Left lung (tissue), 4 donors: ENCODE measurements at regions not wholly inside any gene's neighbourhood (a gene's known extent, or its start where the extent isn't known, plus 50 kb on each side); places are given as distances from the start of the nearest gene placed in this dataset.

Experiments used
- ATAC-seq: fragments of 200-7000 bp; cut with Tn5 transposase; one replicate; pipeline ENCODE4 v1.9.1; 2020; ENCODE audit warnings: moderate library complexity
- DNase-seq, 4 donors: peaks; one replicate each; pipeline ENCODE4 v3.0.0-alpha.2; 2013 to 2020
- H3K27ac ChIP-seq, 2 donors: fragments of 200-600 bp; sonication (generic) in 1 of 2; one replicate each; pipeline versions ENCODE4 v1.5.0 to v1.8.0; 2020 to 2021
- H3K27me3 ChIP-seq, 2 donors: fragments of 200-600 bp; sonication (generic) in 1 of 2; one replicate each; pipeline versions ENCODE4 v1.5.0 to v1.8.0; 2020 to 2021
- H3K36me3 ChIP-seq, 2 donors: fragments of 200-600 bp; sonication (generic) in 1 of 2; one replicate each; pipeline versions ENCODE4 v1.5.0 to v1.8.0; 2020 to 2021
- H3K4me1 ChIP-seq, 2 donors: fragments of 200-600 bp; one replicate each; pipeline ENCODE4 v1.8.0; 2021
- H3K4me3 ChIP-seq, 2 donors: fragments of 200-600 bp; sonication (generic) in 1 of 2; one replicate each; pipeline versions ENCODE4 v1.5.0 to v1.8.0; 2020 to 2021; ENCODE audit warnings: mild to moderate bottlenecking in 1 of 2
- H3K9me3 ChIP-seq, 2 donors: fragments of 200-600 bp; sonication (generic) in 1 of 2; one replicate each; pipeline versions ENCODE4 v1.5.0 to v1.8.0; 2020 to 2021
- intact Hi-C, 2 donors: fragments of 100-400 bp; cut with DNase I; formaldehyde crosslinking; loops; one replicate each; pipeline versions ENCODE4 v1.11.2 to v1.14.2; 2022
- TF ChIP-seq, protein P1 (sequence below), 2 donors: fragments of 200-600 bp; sonication (generic) in 1 of 2; IDR thresholded peaks; one replicate each; pipeline versions ENCODE4 v1.5.0 to v1.8.0; 2021; ENCODE audit warnings: antibody characterized with exemption in 2 of 2
- donor health status: DM: no; HTN: yes; CAD: no.
- donor health status: DM: no; HTN: no; CAD: no.

- H3K27me3 ChIP-seq = no peaks in the 10 kb centered on the region
- H3K4me3 ChIP-seq = no peak overlapping the region
- intact Hi-C loops = no loop called here
- ATAC-seq (no peak), DNase-seq (no peak)
- H3K36me3 ChIP-seq = no peaks in the 10 kb centered on the region
- no peaks in the 10 kb centered on the region for H3K4me1 ChIP-seq
- H3K9me3 ChIP-seq = peaks cover 0 to 22% of the 10 kb centered on the region in 2 donors
- TF ChIP-seq, protein P1, sequence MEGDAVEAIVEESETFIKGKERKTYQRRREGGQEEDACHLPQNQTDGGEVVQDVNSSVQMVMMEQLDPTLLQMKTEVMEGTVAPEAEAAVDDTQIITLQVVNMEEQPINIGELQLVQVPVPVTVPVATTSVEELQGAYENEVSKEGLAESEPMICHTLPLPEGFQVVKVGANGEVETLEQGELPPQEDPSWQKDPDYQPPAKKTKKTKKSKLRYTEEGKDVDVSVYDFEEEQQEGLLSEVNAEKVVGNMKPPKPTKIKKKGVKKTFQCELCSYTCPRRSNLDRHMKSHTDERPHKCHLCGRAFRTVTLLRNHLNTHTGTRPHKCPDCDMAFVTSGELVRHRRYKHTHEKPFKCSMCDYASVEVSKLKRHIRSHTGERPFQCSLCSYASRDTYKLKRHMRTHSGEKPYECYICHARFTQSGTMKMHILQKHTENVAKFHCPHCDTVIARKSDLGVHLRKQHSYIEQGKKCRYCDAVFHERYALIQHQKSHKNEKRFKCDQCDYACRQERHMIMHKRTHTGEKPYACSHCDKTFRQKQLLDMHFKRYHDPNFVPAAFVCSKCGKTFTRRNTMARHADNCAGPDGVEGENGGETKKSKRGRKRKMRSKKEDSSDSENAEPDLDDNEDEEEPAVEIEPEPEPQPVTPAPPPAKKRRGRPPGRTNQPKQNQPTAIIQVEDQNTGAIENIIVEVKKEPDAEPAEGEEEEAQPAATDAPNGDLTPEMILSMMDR (IDR thresholded peaks at IDR 0.05) = no peak
- H3K27ac ChIP-seq = no peak overlapping the region
These were observed 1499.8 kb downstream of the OTOL1 start for GRCh38 chr3:162996368-162996767.

DNA sequence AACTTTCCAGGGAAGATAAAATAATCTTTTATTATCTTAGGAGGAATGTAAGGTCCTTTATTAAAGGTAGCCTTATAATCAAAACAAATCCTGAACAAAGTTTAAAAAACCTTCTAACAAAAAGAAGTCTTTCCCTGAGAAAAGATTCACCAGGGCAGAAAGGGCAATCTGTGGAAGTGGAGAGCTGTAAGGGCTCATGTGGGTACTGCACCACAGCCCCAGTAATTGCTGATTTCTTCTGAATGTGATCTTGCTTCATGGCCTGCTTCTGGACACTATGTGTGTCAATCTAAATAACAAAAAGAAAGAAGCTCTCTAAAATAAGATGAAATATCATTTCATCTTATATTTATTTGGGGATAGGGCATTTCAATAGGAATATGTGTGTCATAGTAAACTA, 1501.6 kb downstream of the OTOL1 start:
- H3K27me3 ChIP-seq = no peaks in the 10 kb centered on the region
- no peaks in the 10 kb centered on the region for H3K4me1 ChIP-seq
- TF ChIP-seq, protein P1 (IDR thresholded peaks at IDR 0.05) = no peak
- no peak overlapping the region for H3K4me3 ChIP-seq
- intact Hi-C loops = no loop called here
- ATAC-seq = no peak
- H3K27ac ChIP-seq = no peak overlapping the region
- H3K36me3 ChIP-seq = no peaks in the 10 kb centered on the region
- H3K9me3 ChIP-seq = peaks cover 0 to 20% of the 10 kb centered on the region in 2 donors
- no peak for DNase-seq

- DNase-seq (no peak), ATAC-seq (no peak)
- H3K27me3 ChIP-seq = no peaks in the 10 kb centered on the region
- no peak overlapping the region for H3K4me3 ChIP-seq
- H3K36me3 ChIP-seq = no peaks in the 10 kb centered on the region
- intact Hi-C loops = no loop called here
- H3K4me1 ChIP-seq = no peaks in the 10 kb centered on the region
- TF ChIP-seq, protein P1 (IDR thresholded peaks at IDR 0.05) = no peak
- no peak overlapping the region for H3K27ac ChIP-seq
- H3K9me3 ChIP-seq = peaks cover 0 to 6% of the 10 kb centered on the region in 2 donors
These were observed 1515.0 kb downstream of the OTOL1 start for GRCh38 chr3:163011596-163011995.

GRCh38 chr3:163016251-163016650, 1519.6 kb downstream of the OTOL1 start:
- Histone ChIP-seq H3K9me3 (peaks cover 0 to 7% of the 10 kb centered on the region in 2 donors), H3K27me3 (no peaks in the 10 kb centered on the region), H3K27ac (no peak overlapping the region), H3K4me3 (no peak overlapping the region), H3K36me3 (no peaks in the 10 kb centered on the region), H3K4me1 (no peaks in the 10 kb centered on the region)
- ATAC-seq = no peak
- TF ChIP-seq, protein P1 (IDR thresholded peaks at IDR 0.05) = no peak
- intact Hi-C loops = no loop called here
- DNase-seq = no peak

DNA sequence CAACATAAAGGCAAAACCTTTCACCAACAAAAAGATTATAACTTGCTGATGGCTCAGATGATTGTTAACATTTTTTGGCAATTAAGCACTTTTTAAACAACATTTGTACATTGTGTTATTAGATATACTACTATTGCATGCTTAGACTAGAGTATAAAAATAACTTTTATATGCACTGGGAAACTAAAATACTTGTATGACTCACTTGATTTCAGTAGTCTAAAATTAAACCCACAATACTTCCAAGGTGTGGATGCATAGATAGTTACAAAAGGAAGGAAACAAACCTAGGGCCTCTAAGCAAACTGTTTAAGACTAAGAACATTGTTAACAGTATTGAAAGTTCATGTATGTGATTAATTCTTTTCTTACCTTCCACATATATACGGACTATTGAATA, 1521.5 kb downstream of the OTOL1 start:
- intact Hi-C loops = no loop called here

More for the DNA sequence above, 1521.5 kb downstream of the OTOL1 start:
- Histone ChIP-seq H3K4me1 (no peaks in the 10 kb centered on the region), H3K9me3 (peaks cover 0 to 7% of the 10 kb centered on the region in 2 donors), H3K4me3 (no peak overlapping the region), H3K27me3 (no peaks in the 10 kb centered on the region), H3K36me3 (no peaks in the 10 kb centered on the region), H3K27ac (no peak overlapping the region)
- TF ChIP-seq, protein P1 (IDR thresholded peaks at IDR 0.05) = no peak
- ATAC-seq = no peak
- no peak for DNase-seq
